NCI-H1930 (cell line): ENCODE measurements at regions not wholly inside any gene's neighbourhood (a gene's known extent, or its start where the extent isn't known, plus 50 kb on each side); places are given as distances from the start of the nearest gene placed in this dataset.

ENCODE experiments used
- DNase-seq, 2 experiments: peaks; one replicate each; lab custom pipeline; 2025; lab: John Stamatoyannopoulos, UW

GRCh38 chr16:52874042-52874441, 178.7 kb downstream of the CHD9NB start:
- DNase-seq: no peak

GRCh38 chr16:52872731-52873130, 180.0 kb downstream of the CHD9NB start:
- DNase-seq: no peak

GRCh38 chr16:52871481-52871880, 181.2 kb downstream of the CHD9NB start:
- no peak for DNase-seq

GRCh38 chr16:52869243-52869642, 183.5 kb downstream of the CHD9NB start:
- no peak for DNase-seq

- no peak for DNase-seq
Observed at GRCh38 chr16:52863000-52863399, 189.7 kb downstream of the CHD9NB start.

GRCh38 chr16:52861614-52862022, 191.1 kb downstream of the CHD9NB start:
- no peak for DNase-seq

GRCh38 chr16:52855463-52855862, 197.2 kb downstream of the CHD9NB start:
- DNase-seq: no peak

- DNase-seq: no peak
Observed at GRCh38 chr16:52852978-52853377, 199.7 kb downstream of the CHD9NB start.

GRCh38 chr16:52851211-52851740, 201.4 kb downstream of the CHD9NB start:
- DNase-seq: no peak

GRCh38 chr16:52843381-52843780, 209.3 kb downstream of the CHD9NB start:
- DNase-seq: no peak

- no peak for DNase-seq
Observed at GRCh38 chr16:52837251-52837650, 215.4 kb downstream of the CHD9NB start.

- no peak for DNase-seq
Observed at GRCh38 chr16:52834736-52835465, 217.8 kb downstream of the CHD9NB start.

GRCh38 chr16:52832771-52833170, 219.9 kb downstream of the CHD9NB start:
- no peak for DNase-seq

GRCh38 chr16:52827456-52827855, 225.2 kb downstream of the CHD9NB start:
- no peak for DNase-seq

- no peak for DNase-seq
Observed at GRCh38 chr16:52825892-52826291, 226.8 kb downstream of the CHD9NB start.

GRCh38 chr16:52819808-52820207, 232.9 kb downstream of the CHD9NB start:
- no peak for DNase-seq

- DNase-seq: no peak
Observed at GRCh38 chr16:52819405-52819804, 233.3 kb downstream of the CHD9NB start.

- DNase-seq: no peak
Observed at GRCh38 chr16:52817696-52818095, 235.0 kb downstream of the CHD9NB start.

GRCh38 chr16:52816993-52817392, 235.7 kb downstream of the CHD9NB start:
- DNase-seq: no peak

GRCh38 chr16:52812678-52813556, 239.8 kb downstream of the CHD9NB start:
- no peak for DNase-seq

GRCh38 chr16:52805559-52806168, 247.0 kb downstream of the CHD9NB start:
- no peak for DNase-seq

GRCh38 chr16:52800432-52800831, 252.3 kb downstream of the CHD9NB start:
- no peak for DNase-seq

- no peak for DNase-seq
Observed at GRCh38 chr16:52799149-52799548, 252.2 kb upstream of the TOX3 start.
